ENCODE measurements at regions not wholly inside any gene's neighbourhood (a gene's known extent, or its start where the extent isn't known, plus 50 kb on each side); places are given as distances from the start of the nearest gene placed in this dataset.

DNA sequence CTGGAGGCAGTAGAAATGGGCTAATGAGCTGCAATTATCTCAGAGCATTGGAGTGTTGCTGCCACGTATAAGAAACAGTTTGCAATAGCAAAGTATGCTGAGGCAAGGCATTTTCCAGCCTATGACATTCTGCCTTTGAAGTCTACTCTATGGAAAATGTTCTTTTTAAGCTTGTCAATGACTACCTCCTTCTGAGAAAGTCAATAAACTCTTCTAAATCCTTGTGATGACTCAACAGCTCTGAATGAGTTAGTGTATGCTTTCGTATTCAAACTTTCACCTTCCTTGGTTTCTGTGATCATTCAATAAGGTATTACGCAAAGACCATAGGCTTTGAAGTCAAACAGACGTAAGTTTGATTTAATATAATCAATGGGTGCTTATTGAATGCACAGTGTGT is 111.2 kb downstream of the CAPZA3 start:
- TF ChIP-seq, protein P1, sequence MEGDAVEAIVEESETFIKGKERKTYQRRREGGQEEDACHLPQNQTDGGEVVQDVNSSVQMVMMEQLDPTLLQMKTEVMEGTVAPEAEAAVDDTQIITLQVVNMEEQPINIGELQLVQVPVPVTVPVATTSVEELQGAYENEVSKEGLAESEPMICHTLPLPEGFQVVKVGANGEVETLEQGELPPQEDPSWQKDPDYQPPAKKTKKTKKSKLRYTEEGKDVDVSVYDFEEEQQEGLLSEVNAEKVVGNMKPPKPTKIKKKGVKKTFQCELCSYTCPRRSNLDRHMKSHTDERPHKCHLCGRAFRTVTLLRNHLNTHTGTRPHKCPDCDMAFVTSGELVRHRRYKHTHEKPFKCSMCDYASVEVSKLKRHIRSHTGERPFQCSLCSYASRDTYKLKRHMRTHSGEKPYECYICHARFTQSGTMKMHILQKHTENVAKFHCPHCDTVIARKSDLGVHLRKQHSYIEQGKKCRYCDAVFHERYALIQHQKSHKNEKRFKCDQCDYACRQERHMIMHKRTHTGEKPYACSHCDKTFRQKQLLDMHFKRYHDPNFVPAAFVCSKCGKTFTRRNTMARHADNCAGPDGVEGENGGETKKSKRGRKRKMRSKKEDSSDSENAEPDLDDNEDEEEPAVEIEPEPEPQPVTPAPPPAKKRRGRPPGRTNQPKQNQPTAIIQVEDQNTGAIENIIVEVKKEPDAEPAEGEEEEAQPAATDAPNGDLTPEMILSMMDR (IDR thresholded peaks at IDR 0.05), result no peak
- no peak for TF ChIP-seq ZFX (IDR thresholded peaks at IDR 0.05; ENCODE audit: borderline replicate concordance)
